Hypothalamus (tissue), 51 donors: ENCODE measurements at regions not wholly inside any gene's neighbourhood (a gene's known extent, or its start where the extent isn't known, plus 50 kb on each side); places are given as distances from the start of the nearest gene placed in this dataset.

Experiments
- DNase-seq, 51 donors: peaks; one replicate each; lab custom pipeline; 2025; lab: John Stamatoyannopoulos, UW

- DNase-seq, result no peak
These were observed 59.4 kb upstream of the FRMD1 start for GRCh38 chr6:168138436-168138835.

- no peak for DNase-seq
These were observed 58.0 kb upstream of the FRMD1 start for GRCh38 chr6:168137024-168137423.

GRCh38 chr6:168136622-168137021 lies 57.6 kb upstream of the FRMD1 start:
- no peak for DNase-seq

- no peak for DNase-seq
These were observed 57.0 kb upstream of the FRMD1 start for GRCh38 chr6:168136001-168136400.

- DNase-seq, result no peak
These were observed 55.7 kb upstream of the FRMD1 start for GRCh38 chr6:168134560-168135201.

GRCh38 chr6:168133687-168134559 lies 54.9 kb upstream of the FRMD1 start:
- DNase-seq, result no peak

- peak in 29 of 51 donors; percentile 10 to 84 (median 43) for DNase-seq
These were observed 54.2 kb upstream of the FRMD1 start for GRCh38 chr6:168133168-168133561.

GRCh38 chr6:168132531-168133167 lies 53.6 kb upstream of the FRMD1 start:
- DNase-seq, result peak in 48 of 51 donors; percentile 15 to 85 (median 58)

GRCh38 chr6:168131464-168132415 lies 52.7 kb upstream of the FRMD1 start:
- no peak for DNase-seq

GRCh38 chr6:168130697-168131371 lies 51.8 kb upstream of the FRMD1 start:
- no peak for DNase-seq

GRCh38 chr6:168130168-168130696 lies 51.2 kb upstream of the FRMD1 start:
- no peak for DNase-seq

- DNase-seq, result no peak
These were observed 50.5 kb upstream of the FRMD1 start for GRCh38 chr6:168129292-168130167.

GRCh38 chr6:168128631-168129291 lies 49.7 kb upstream of the FRMD1 start:
- DNase-seq, result no peak
